ENCODE measurements at regions not wholly inside any gene's neighbourhood (a gene's known extent, or its start where the extent isn't known, plus 50 kb on each side); places are given as distances from the start of the nearest gene placed in this dataset.

GRCh38 chr12:22740656-22741355 lies 115.8 kb downstream of the ETNK1 start:
- no peak for TF ChIP-seq POLR2A (IDR thresholded peaks at IDR 0.05; ENCODE audit: low read depth, low read length)
- no peak for DNase-seq (ENCODE audit: insufficient read length, low spot score)
- FAIRE-seq = no peak

GRCh38 chr12:22743700-22744099 lies 118.7 kb downstream of the ETNK1 start:
- no peak for FAIRE-seq
- DNase-seq (ENCODE audit: insufficient read length, low spot score) = no peak
- no peak for TF ChIP-seq POLR2A (IDR thresholded peaks at IDR 0.05; ENCODE audit: low read depth, low read length)

- no peak for TF ChIP-seq POLR2A (IDR thresholded peaks at IDR 0.05; ENCODE audit: low read depth, low read length)
- no peak for DNase-seq (ENCODE audit: insufficient read length, low spot score)
- no peak for FAIRE-seq
Measured at GRCh38 chr12:22744197-22744596, 119.2 kb downstream of the ETNK1 start.

GRCh38 chr12:22746720-22747119 lies 121.7 kb downstream of the ETNK1 start:
- no peak for TF ChIP-seq POLR2A (IDR thresholded peaks at IDR 0.05; ENCODE audit: low read depth, low read length)
- FAIRE-seq = no peak

GRCh38 chr12:22755629-22756028 lies 130.7 kb downstream of the ETNK1 start:
- DNase-seq (ENCODE audit: insufficient read length, low spot score) (no peak), FAIRE-seq (no peak)
- no peak for TF ChIP-seq POLR2A (IDR thresholded peaks at IDR 0.05; ENCODE audit: low read depth, low read length)

More at GRCh38 chr12:22746720-22747119, 121.7 kb downstream of the ETNK1 start:
- no peak for DNase-seq (ENCODE audit: insufficient read length, low spot score)

GRCh38 chr12:22759769-22760674 lies 135.1 kb downstream of the ETNK1 start:
- TF ChIP-seq POLR2A (IDR thresholded peaks at IDR 0.05; ENCODE audit: low read depth, low read length) = no peak
- no peak for FAIRE-seq

GRCh38 chr12:22765421-22766130 lies 140.6 kb downstream of the ETNK1 start:
- DNase-seq (ENCODE audit: insufficient read length, low spot score) (no peak), FAIRE-seq (no peak)
- no peak for TF ChIP-seq POLR2A (IDR thresholded peaks at IDR 0.05; ENCODE audit: low read depth, low read length)

More at GRCh38 chr12:22759769-22760674, 135.1 kb downstream of the ETNK1 start:
- DNase-seq (ENCODE audit: insufficient read length, low spot score) = no peak

- no peak for TF ChIP-seq POLR2A (IDR thresholded peaks at IDR 0.05; ENCODE audit: low read depth, low read length)
- FAIRE-seq (no peak), DNase-seq (ENCODE audit: insufficient read length, low spot score) (no peak)
Measured at GRCh38 chr12:22766911-22767420, 142.0 kb downstream of the ETNK1 start.

- no peak for TF ChIP-seq POLR2A (IDR thresholded peaks at IDR 0.05; ENCODE audit: low read depth, low read length)
- FAIRE-seq (no peak), DNase-seq (ENCODE audit: insufficient read length, low spot score) (no peak)
Measured at GRCh38 chr12:22781339-22781738, 156.4 kb downstream of the ETNK1 start.

- TF ChIP-seq POLR2A (IDR thresholded peaks at IDR 0.05; ENCODE audit: low read depth, low read length) = no peak
- FAIRE-seq (no peak), DNase-seq (ENCODE audit: insufficient read length, low spot score) (no peak)
Measured at GRCh38 chr12:22787557-22787956, 162.6 kb downstream of the ETNK1 start.

- TF ChIP-seq POLR2A (IDR thresholded peaks at IDR 0.05; ENCODE audit: low read depth, low read length) = no peak
- FAIRE-seq = no peak
- no peak for DNase-seq (ENCODE audit: insufficient read length, low spot score)
Measured at GRCh38 chr12:22788913-22789312, 163.9 kb downstream of the ETNK1 start.

GRCh38 chr12:22792138-22792537 lies 167.2 kb downstream of the ETNK1 start:
- FAIRE-seq (no peak), DNase-seq (ENCODE audit: insufficient read length, low spot score) (no peak)

GRCh38 chr12:22794017-22794416 lies 169.0 kb downstream of the ETNK1 start:
- no peak for TF ChIP-seq POLR2A (IDR thresholded peaks at IDR 0.05; ENCODE audit: low read depth, low read length)
- DNase-seq (ENCODE audit: insufficient read length, low spot score) (no peak), FAIRE-seq (no peak)

More at GRCh38 chr12:22792138-22792537, 167.2 kb downstream of the ETNK1 start:
- no peak for TF ChIP-seq POLR2A (IDR thresholded peaks at IDR 0.05; ENCODE audit: low read depth, low read length)
